Activated CD8-positive, alpha-beta memory T cell treated with anti-CD3 and anti-CD28 coated beads, Interleukin-2, amount 50 U/mL, for 48 hours (primary cell): ENCODE measurements at regions not wholly inside any gene's neighbourhood (a gene's known extent, or its start where the extent isn't known, plus 50 kb on each side); places are given as distances from the start of the nearest gene placed in this dataset.

ENCODE experiments used
- DNase-seq: peaks from one replicate; pipeline ENCODE4 v3.0.0-alpha.2; 2020

DNA sequence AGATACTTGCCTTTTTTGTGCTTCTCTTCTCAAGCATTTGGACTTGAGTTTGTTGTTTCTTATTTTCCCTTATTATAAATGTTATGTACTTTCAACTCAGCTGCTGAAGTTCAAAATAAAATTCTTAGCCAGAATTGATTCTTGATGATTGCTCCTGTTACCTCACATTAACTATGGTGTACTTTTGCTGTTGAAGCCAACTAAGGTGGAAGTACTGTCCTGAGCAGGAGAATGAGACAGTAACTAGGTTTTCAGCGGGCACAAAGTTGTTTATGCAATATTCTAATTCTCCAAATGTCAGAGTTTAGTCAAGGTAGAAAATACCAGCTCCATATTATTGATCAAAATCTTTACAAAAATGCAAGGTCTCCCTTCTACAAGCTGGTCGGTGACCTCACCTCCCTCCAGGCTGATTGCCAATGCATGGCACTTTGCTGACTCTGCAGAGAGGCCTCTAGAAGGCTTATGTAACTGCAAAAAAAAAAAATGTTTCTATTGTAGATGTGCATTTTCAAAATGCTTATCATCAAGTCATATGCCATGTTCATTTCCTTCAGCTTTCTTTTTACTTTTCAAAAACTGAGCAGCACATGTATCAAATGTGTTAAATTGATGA is 1783.5 kb upstream of the WWC1 start:
- DNase-seq: no peak

DNA sequence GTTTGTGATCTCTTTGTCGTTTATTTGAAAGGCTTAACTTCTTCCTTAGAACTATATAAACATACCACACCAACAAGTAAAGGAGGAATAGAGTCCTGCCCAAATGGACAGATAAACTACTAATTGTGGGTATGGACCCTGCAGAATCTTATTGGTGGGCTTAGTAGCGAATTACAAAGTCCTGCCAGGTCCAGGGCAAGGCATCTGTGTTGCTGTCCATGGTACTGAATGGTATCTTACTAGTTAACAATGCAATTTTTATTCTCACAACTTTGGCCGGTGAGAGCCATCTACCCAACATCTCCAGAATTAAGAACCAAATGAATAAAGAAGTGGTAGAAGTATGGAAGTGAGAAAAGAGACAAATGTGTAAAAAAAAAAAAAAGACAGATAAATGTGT is 1782.4 kb upstream of the WWC1 start:
- DNase-seq: no peak

DNA sequence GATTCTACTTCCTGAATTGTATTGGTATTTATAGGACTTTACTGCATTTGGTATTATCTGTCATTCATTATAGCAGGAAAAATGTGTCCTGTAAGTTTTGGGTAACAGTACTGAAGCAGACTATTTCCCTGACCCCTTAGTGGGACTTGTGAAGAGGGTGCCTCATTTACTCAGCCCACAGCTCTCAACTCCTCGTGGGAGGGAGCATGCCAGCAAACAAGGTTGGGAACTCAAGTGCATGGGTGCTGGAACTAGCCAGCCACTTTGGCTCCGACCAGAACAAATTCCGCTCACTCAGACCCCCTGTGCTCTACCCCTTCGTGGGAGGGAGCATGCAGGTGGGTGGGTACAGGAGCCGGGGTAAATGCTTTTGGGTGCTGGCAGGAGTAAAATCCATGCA is 1773.5 kb upstream of the WWC1 start:
- DNase-seq: no peak

DNA sequence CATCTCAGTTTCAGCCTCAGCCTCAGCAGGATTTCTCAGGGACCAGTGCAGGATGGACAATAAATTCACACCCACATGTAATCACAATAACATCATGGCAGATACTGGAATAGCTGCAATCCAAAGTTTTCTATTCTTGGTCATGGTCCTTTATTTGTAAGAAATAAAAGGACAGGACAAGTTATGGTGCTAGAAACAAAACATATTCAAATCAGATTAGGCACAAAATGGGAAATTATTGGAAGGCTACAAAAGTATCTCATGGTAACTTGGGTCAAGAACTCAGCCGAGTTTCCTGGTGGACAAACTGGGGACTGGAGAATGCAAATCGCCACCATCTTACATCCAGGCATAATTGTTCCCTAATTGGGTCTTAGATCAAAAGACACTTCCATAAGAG is 1768.2 kb upstream of the WWC1 start:
- DNase-seq: no peak

DNA sequence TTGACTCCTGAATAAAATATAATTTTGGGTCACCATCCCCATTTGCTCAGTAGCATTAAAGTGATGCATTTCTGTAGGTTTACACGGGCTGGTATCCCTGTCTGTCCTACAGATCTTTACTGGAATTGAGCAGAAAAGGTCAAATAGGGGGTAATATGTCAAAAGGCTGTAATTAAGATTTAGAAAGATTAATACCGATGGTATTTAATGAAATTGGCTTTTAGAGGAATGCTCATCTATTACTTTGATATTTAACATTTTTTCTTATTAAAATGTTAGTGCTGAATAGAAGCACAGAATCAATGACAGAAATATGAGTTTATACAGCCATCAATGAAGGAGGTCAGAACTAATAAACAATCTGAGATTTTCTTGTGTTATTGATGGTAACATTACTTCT is 1762.2 kb upstream of the WWC1 start:
- DNase-seq: no peak

DNA sequence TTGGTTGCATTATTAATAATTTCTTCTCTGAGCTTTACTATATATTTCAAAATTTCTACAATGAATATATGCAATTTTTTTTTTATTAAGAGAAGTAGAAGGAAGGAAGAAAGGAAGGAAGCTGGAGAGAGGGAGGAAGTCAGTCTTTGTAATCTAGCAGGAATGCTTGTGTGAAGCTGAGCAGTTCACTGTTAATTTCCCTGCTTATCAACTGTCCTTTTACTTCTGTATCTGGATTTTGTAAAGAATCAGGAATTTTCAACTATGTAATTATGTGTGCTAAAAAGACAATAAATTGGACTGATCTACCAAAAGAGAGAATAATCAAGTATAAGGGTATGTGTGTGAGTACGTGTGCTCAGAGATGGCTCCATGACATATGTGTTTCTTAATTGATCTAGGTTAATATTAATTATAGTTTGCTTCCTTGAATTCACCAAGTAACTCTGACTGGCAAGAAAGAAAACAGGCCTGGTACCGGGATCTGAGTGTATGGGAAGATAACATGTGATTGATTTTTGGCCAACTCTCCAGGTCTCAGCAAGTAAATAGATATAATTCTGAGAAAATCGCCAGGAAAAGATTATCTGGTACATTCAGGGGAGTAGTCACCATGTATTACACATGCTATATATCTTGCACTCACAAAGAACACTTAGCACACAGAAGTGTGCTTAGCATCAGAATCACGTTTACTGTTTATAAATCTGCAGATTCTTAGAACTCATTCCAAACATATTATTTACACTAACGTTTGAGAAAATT is 1758.8 kb upstream of the WWC1 start:
- DNase-seq: no peak

DNA sequence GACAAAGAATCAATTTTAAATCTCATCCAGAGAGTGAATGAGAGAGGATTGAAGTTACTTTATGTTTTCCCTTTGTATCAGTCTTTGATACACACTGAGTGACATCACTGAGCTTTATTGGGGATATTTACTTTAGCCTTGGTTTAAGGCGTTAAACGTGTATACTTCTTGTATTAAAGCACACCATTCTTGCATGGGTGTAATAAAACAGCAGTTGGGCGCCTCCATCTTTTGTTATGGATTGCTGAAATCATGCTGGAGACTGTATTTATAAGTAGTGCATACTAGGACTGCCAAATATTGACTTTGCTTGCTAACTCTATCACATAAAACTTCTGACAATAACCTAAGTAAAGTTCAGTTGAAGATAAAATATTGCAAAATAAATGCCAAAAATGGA is 1755.8 kb upstream of the WWC1 start:
- DNase-seq: no peak

DNA sequence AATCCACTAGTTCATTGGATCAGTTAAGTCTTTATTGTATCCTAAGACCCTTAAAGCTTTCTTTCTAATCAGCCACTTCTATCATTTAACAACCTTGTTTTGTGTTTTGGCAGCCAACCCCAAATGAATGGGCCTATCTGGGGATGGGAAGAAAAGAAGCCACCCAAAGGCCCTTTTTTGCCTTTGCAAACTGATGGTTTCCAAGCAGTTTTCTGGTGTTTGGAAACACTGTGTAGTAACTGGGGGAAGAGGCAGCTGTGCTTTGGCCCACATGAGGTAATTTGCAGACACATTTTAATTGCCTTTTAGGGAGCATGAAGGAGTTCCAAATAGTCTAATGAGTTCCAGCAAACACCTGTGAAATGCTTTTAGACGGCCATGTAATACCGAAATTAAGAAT is 1751.3 kb upstream of the WWC1 start:
- DNase-seq: no peak

DNA sequence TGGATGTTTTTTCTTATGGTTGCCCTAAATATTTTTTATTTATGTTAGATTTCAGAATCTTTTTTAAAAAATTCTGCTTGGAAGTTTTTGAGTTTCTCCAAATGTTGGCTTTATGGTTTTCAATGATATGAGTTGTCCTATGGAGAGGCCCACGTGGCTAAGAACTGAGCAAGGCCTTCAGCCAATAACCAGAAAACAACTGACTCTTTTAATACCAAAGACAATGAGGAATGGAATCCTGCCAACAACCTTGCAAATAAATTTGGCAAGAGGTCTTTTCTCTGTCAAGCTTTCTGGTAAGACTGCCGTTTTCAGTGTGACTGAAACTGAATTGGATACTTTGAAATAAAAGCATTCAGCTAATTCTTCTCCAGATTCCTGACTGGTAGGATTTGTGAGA is 1740.1 kb upstream of the WWC1 start:
- DNase-seq: no peak

DNA sequence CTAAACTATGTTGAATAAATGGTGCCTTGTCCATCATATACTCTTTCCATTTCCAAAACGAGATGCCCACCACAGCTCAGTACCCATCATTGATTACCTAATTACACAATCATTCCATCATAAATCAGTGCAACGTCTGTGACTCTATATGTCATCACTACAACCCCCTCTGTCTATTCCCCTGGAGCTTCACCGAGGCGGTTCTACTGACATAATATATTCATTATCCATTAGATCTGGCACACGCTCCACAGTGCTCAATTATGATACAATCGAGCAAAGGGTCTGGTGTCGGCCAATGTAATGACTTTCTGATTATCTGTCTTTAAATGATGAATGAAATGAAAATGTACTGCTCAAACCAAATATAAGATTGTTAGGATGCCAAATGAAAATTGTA is 1737.7 kb upstream of the WWC1 start:
- DNase-seq: no peak

DNA sequence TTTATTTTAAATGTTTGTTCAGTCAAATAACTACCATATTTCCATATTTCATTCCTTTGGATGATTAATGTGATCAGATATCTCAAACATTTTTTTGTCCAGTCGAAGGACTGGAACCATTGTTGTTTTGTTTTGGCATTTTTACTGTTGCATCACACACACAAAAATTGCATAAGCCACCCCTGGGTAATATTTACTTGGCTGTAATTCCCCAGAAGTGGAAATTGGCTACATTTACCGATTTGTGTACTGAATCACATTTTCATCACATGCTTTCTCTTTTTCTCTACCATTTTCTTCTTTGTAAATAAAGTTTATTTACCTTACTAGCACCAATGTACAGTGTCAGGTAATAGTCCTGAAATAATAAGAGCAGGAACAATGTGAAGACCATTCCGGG is 1729.7 kb upstream of the WWC1 start:
- no peak for DNase-seq

DNA sequence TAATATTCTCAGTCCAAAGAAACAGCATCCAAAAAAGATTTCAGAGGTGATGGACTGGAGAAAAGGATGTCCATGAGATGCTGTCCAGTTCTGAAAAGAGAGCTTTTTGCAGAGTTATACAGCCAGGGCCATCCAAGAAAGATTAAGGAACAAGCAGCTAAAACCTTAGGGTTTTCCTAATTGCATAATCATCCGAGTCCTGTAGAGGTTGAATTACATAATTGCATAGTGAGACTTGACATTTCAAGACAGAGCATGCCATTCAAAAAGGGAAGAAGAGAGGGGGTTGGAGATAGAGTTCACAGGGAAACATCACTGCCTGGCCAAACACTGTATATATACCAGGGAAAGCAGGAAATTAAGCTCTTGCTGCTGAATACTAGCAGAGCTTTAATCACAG is 1729.2 kb upstream of the WWC1 start:
- DNase-seq: no peak

DNA sequence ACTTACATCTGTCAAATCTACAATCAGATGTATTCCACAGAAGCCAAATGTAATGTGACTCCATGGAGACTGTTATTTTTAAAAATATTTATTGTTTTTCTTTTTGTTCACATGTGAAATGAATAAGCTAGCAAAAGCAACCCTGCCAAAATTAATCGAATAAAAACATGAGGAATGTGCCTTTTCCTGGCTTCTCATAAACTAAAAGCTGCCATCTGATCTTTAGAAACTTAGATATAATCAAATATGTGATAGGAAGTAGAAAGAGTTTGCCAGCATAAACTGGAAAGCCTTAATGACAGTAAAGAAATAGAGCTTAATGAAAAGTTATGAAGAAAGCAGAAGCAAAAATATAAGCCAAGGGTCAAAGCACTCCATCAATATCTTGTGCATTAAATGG is 1724.7 kb upstream of the WWC1 start:
- DNase-seq: no peak

DNA sequence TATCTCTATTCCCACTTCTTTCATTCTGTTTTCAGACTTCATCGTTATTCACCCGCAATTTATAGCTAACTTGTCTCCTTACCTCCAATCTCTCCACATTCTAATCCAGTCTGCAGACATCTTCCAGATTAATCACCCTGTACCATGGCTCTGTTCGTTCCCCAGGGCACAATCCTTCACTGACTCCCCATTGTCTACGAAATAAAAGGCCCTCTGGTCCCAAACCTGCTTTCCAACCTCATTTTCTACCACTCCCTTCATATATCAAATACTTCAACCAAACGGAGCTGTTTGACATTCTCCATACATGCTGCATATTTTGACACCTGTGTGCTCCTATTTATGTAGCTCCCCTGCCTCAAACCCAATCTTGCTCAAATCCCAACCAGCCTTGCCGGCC is 1720.6 kb upstream of the WWC1 start:
- no peak for DNase-seq

DNA sequence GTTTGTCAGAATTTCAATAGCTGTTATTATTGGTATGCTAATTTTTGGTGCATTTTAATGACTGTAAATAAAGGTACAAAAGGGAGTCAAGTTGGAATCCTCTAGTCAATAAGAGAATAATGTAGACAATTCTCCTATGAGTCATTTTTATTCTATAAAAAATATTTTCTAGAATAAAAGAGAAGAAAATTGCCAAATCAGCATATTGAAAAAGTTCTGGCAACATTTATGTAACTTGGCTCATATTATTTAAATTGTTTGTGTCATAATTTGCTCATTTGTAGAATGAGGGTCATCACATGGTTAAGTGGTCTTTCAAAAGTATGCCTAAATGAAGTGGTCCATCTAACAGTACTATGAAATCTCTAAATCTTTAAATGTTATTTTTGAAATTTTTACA is 1719.8 kb upstream of the WWC1 start:
- DNase-seq: no peak

DNA sequence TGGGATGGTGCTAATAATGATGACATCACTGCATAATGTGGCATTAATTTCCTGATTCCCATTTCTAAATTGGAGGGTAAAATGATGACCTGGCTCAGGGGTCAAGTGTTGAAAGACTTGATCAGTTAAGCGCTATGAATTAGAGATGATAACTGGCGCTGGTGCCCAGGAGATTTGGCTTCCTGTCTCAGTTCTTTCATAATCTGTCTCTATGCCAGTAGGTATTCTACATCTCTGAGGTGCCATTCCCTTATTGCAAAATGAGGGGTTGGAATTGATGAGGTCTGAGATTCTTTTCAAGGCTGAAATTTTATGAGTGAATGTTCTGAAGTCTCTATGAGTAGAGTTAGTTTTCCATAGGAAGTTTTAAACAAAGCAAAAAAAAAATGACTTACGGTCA is 1715.1 kb upstream of the WWC1 start:
- no peak for DNase-seq

DNA sequence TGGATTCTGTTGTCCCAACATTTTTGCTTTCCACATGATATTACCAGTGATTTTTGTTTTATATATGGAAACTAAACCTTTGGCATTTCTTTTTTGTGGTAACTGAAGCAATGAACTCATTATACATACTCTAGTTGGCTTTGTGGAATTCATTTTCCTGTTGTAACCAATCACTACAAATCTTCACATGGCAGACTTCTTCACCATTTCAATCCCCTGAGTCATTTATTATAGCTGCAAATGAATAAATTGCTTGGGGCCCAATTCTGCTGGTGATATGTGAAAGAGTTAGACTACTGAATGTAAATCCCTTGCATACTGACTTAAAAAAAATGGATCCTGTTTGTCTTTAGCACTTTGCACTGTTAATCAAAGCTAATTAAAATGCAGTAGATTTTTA is 1709.6 kb upstream of the WWC1 start:
- DNase-seq: no peak

DNA sequence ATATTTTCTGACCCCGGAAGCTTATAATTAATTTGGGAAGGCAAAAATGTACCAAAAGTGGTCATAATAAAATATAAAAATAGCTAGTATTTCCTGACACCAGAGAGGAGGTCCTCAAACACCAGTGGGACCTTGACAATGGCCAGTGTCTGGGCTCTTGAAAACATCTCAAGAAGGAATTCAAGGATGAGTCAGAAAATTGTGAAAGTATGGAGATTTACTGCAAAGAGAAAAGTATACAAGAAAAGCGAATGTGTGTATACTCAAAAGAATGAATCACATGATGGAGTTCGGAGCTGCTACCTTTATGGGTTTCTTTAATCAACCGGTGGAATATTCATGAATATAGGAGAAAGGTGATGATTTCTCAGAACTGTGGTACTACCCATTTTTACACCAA is 1709.0 kb upstream of the WWC1 start:
- DNase-seq: no peak

DNA sequence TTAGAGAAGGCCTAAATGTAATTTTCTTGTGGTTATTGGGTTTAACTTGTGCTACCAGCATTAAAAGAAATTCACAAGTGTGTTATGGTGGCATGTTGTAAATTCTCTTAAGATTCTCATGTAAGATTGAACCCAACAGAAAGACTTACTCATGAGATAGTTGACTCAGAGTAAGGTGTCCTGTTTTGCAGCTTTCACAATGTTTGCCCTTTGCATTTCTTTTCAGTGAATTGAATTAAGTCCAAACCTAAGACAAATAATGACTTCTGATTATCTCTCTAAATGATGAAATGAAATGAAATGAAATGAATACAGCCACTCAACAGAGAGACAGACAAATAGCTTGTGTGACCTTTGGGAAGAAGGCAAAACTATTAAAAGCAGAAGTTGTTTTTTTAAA is 1696.9 kb upstream of the WWC1 start:
- DNase-seq: no peak

DNA sequence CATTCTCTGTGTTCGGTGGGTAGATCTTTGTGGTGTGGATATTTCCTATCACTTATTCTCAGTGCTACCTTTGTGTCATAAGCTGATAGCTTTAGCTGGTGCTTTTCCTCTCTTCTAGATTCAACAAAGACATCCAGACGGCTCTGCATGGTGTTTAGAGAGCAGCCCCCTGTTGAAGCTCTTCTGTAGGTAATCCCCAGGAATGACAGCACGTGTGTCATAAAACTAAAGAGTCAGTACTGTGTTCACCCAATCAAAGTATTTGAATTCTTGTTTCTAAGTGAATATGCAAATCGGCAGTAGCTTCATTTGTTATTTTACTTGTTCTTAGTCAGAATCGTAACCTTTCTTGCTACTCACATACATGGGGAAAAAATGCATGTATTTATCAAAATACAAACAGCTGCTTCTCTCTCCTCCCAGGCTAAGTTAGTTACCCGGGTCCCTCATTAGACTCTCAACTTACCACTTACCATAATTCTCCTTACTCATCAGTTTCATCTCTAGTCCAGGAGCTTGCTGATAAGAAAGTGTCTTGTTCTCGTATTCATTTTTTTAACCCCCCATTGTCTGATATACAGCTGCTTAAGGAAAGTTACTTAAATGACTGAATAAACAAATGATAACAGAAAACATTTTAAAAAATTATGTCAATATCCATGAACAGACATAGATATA is 1696.0 kb upstream of the WWC1 start:
- DNase-seq: no peak

DNA sequence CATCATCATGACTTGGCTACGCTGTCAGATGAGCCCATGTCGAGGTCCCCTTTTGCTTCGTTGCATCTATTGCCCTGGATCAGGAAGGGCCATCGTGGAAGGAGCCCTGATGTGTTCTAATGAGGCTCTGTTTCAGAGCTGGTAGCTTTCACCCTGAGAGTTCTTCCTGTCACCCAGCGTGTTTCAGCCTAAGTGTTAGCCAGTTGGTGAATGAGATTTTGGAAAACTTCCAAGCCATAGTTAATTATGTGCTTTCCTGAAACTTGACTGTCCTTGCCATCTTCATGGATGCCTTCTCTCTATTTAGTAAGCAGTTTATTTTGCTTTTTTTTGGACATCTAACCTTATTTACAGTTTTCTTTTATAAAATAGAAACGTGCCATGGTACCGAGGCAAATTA is 1695.4 kb upstream of the WWC1 start:
- DNase-seq: no peak

DNA sequence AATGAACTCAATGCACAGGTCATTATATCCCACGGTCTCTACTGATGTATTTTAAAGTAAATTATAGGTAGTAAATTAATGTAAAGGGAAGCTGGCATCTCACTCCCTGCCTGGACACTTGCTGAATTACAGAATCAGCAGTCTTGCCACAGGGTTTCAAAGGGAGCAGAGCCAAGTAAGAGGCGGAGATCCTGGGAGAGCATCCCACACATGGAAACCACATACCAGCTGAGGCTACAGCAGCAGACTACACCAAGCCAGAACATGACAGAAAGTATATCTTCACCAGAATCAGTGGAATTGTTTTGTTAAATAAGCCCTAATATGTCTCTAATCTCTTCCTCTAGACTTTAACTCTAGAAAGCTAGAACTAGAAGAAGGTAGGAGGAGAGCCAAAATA is 1689.2 kb upstream of the WWC1 start:
- no peak for DNase-seq

DNA sequence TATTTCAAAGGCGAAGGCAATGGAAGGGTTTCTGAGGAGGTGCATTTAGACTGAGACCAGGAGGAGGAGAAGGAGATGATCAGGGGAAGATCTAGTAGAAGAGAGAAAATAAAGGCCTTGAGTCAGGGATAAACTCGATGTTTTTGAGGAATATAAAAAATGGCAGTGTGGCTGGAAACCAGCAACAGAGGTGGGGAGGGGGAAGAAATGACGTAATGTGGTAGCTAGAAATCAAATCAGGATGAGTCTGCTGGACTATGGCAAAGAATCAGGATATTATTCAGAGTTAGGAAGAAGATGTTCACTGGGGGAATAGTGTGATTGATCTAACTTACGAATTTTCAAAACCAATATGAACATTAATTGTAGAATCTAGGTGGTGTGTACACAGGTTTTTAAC is 1673.9 kb upstream of the WWC1 start:
- no peak for DNase-seq

DNA sequence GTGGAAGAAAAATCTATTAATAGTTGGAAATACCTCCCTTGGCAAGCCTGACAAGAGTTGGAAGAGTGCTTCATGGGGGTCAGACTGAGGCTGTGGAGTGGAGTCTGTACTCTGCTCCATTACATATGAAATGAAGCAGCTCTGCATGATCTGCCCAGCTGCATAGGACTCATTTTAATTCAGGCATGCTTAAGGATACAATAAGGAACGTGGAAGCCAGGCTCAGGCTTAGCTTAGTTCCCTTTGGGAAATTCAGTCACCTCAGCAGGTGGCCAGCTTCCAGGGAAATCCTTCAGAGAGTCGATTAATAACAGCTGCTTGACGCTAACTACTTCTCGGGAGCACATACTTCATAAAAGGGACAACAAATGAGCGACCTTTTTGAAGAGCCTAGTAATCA is 1672.9 kb upstream of the WWC1 start:
- no peak for DNase-seq

DNA sequence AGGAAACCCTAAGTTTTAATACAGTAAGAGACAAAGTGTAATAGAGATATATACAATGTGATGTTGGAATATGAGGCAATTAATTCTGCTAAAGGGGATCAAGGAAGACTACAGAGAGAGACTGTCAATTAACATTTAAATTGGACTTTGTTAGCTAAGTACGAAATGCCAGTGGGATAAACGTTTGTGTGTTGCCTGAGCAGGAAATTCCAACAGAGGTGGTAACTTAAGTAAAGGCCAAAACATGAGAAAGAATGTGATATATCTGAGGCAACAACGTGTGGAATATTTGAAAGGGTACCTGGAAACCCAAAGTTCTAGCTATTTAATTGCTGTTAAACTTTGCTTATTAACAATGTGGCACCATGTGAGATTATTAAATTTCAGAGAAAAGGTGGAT is 1666.9 kb upstream of the WWC1 start:
- no peak for DNase-seq
